Mesenchymal stem cell (in vitro differentiated cells and primary cell): ENCODE measurements at regions not wholly inside any gene's neighbourhood (a gene's known extent, or its start where the extent isn't known, plus 50 kb on each side); places are given as distances from the start of the nearest gene placed in this dataset.
"Not testable (repeated sequence)": the region's sequence is repeated elsewhere in the genome, so short reads cannot be mapped to it uniquely, and the experiment has no call there.

ENCODE experiments used
- DNase-seq: peaks from one replicate; pipeline ENCODE4 v3.0.0-alpha.2; 2013
- H2AFZ ChIP-seq: one replicate; pipeline ENCODE4 v1.6.1; 2013; ENCODE audit warnings: low read depth, mild to moderate bottlenecking, control low read depth, inconsistent platforms, low read length, moderate library complexity
- H2AK5ac ChIP-seq: 2 replicates; pipeline ENCODE4 v1.6.1; 2013; ENCODE audit warnings: low read length, moderate library complexity, mild to moderate bottlenecking, inconsistent platforms; ENCODE audit not compliant: severe bottlenecking
- H2BK120ac ChIP-seq: one replicate; pipeline ENCODE4 v1.6.1; 2013; ENCODE audit warnings: low read depth, mild to moderate bottlenecking, inconsistent platforms, low read length, moderate library complexity
- H2BK12ac ChIP-seq, 2 experiments: one replicate each; pipeline ENCODE4 v1.6.1; 2013; ENCODE audit warnings: inconsistent platforms in 2 of 2, low read length in 2 of 2, mild to moderate bottlenecking in 2 of 2, moderate library complexity in 2 of 2, control low read depth in 1 of 2
- H2BK15ac ChIP-seq: one replicate; pipeline ENCODE4 v1.6.1; 2013; ENCODE audit warnings: mild to moderate bottlenecking, low read depth, inconsistent platforms; ENCODE audit not compliant: poor library complexity, severe bottlenecking
- H2BK5ac ChIP-seq: 2 replicates; pipeline ENCODE4 v1.6.1; 2013; ENCODE audit warnings: low read depth, mild to moderate bottlenecking, low read length, control low read depth, inconsistent platforms; ENCODE audit not compliant: poor library complexity, severe bottlenecking
- H3K14ac ChIP-seq, 2 experiments: one replicate each; pipeline ENCODE4 v1.6.1; 2013; ENCODE audit warnings: inconsistent platforms in 2 of 2, low read length in 2 of 2, control low read depth in 1 of 2, mild to moderate bottlenecking in 1 of 2, moderate library complexity in 1 of 2
- H3K18ac ChIP-seq, 2 experiments: one replicate each; pipeline ENCODE4 v1.6.1; 2013; ENCODE audit warnings: inconsistent platforms in 2 of 2, low read length in 2 of 2, control low read depth in 1 of 2, low read depth in 1 of 2, mild to moderate bottlenecking in 1 of 2
- H3K23ac ChIP-seq, 2 experiments: one replicate each; pipeline ENCODE4 v1.6.1; 2013; ENCODE audit warnings: inconsistent platforms in 2 of 2, low read length in 2 of 2, mild to moderate bottlenecking in 2 of 2, moderate library complexity in 2 of 2, control low read depth in 1 of 2
- H3K27ac ChIP-seq: 2 replicates; pipeline ENCODE4 v1.5.1; 2013; ENCODE audit warnings: mild to moderate bottlenecking, moderate library complexity, low read length, control low read depth, inconsistent platforms; ENCODE audit not compliant: poor library complexity, severe bottlenecking
- H3K27me3 ChIP-seq, 2 experiments: 2 replicates each; pipeline versions ENCODE4 v1.6.1 to v1.7.0; 2013; ENCODE audit warnings: low read length in 2 of 2, mild to moderate bottlenecking in 2 of 2, moderate library complexity in 2 of 2, control low read depth in 1 of 2, inconsistent platforms in 1 of 2; ENCODE audit not compliant: control insufficient read depth in 1 of 2, insufficient read depth in 1 of 2
- H3K36me3 ChIP-seq, 2 experiments: 2 replicates each; pipeline versions ENCODE4 v1.6.1 to v1.7.0; 2013; ENCODE audit warnings: low read length in 2 of 2, control low read depth in 1 of 2, inconsistent platforms in 1 of 2, low read depth in 1 of 2, mild to moderate bottlenecking in 1 of 2; ENCODE audit not compliant: insufficient read depth in 2 of 2, control insufficient read depth in 1 of 2
- H3K4ac ChIP-seq, 2 experiments: one replicate each; pipeline ENCODE4 v1.6.1; 2013; ENCODE audit warnings: inconsistent platforms in 2 of 2, low read length in 2 of 2, mild to moderate bottlenecking in 2 of 2, moderate library complexity in 2 of 2, control low read depth in 1 of 2, low read depth in 1 of 2
- H3K4me1 ChIP-seq: 2 replicates; pipeline ENCODE4 v1.6.1; 2013; ENCODE audit warnings: low read depth, low read length, control low read depth; ENCODE audit not compliant: control insufficient read depth, insufficient read depth
- H3K4me2 ChIP-seq: 2 replicates; pipeline ENCODE4 v1.6.1; 2013; ENCODE audit warnings: low read length, mild to moderate bottlenecking, inconsistent platforms; ENCODE audit not compliant: poor library complexity, severe bottlenecking
- H3K4me3 ChIP-seq, 2 experiments: 2 replicates each; pipeline versions ENCODE4 v1.5.1 to v1.7.0; 2013; ENCODE audit warnings: low read length in 2 of 2, mild to moderate bottlenecking in 2 of 2, control low read depth in 1 of 2, low read depth in 1 of 2; ENCODE audit not compliant: insufficient read depth in 1 of 2
- H3K79me1 ChIP-seq: replicated peaks from 2 replicates; pipeline ENCODE4 v1.6.1; 2013; ENCODE audit warnings: mild to moderate bottlenecking, control low read depth, low read length, inconsistent platforms; ENCODE audit not compliant: poor library complexity, severe bottlenecking
- H3K9ac ChIP-seq: 2 replicates; pipeline ENCODE4 v1.7.0; 2013; ENCODE audit warnings: mild to moderate bottlenecking, low read length, moderate library complexity
- H3K9me3 ChIP-seq: 2 replicates; pipeline ENCODE4 v1.7.0; 2013; ENCODE audit warnings: mild to moderate bottlenecking, low read length; ENCODE audit not compliant: control insufficient read depth
- H4K8ac ChIP-seq: one replicate; pipeline ENCODE4 v1.6.1; 2013; ENCODE audit warnings: inconsistent platforms, mild to moderate bottlenecking, low read length, moderate library complexity
- H4K91ac ChIP-seq: one replicate; pipeline ENCODE4 v1.6.1; 2013; ENCODE audit warnings: mild to moderate bottlenecking, low read length, inconsistent platforms
- WGBS: methylation state at CpG from one replicate; pipeline ENCODE4 v1.1.7; 2013; ENCODE audit warnings: mixed read lengths; 5-methylcytosine and 5-hydroxymethylcytosine counted together

GRCh38 chr2:107530046-107530445 is 296.6 kb upstream of the RGPD4 start:
- no peak for DNase-seq

GRCh38 chr2:107534926-107535325 is 291.8 kb upstream of the RGPD4 start:
- H3K23ac ChIP-seq = no peak overlapping the region
- 92% methylated on average over 9 of the region's 9 CpGs for WGBS
- no peak overlapping the region for H3K27ac ChIP-seq
- H3K9me3 ChIP-seq = no peaks in the 10 kb centered on the region
- no peak overlapping the region for H2AK5ac ChIP-seq
- H4K91ac ChIP-seq = no peak overlapping the region
- H2BK15ac ChIP-seq = no peak overlapping the region
- H3K4me1 ChIP-seq = no peaks in the 10 kb centered on the region
- no peak overlapping the region for H2BK5ac ChIP-seq
- H3K4ac ChIP-seq = no peak overlapping the region
- H3K4me3 ChIP-seq = no peak overlapping the region
- no peak overlapping the region for H2BK120ac ChIP-seq
- H3K36me3 ChIP-seq = no peaks in the 10 kb centered on the region
- no peak overlapping the region for H3K18ac ChIP-seq
- no peaks in the 10 kb centered on the region for H3K27me3 ChIP-seq
- no peak for DNase-seq
- H2AFZ ChIP-seq = no peak overlapping the region
- H3K79me1 ChIP-seq = no peaks in the 10 kb centered on the region
- no peak overlapping the region for H3K4me2 ChIP-seq
- no peak overlapping the region for H4K8ac ChIP-seq
- H2BK12ac ChIP-seq = no peak overlapping the region
- no peak overlapping the region for H3K9ac ChIP-seq
- H3K14ac ChIP-seq = no peak overlapping the region

More at GRCh38 chr2:107530046-107530445, 296.6 kb upstream of the RGPD4 start:
- Histone ChIP-seq H2BK120ac (no peak overlapping the region), H3K27ac (no peak overlapping the region), H2AFZ (no peak overlapping the region), H3K4me3 (no peak overlapping the region), H3K14ac (no peak overlapping the region), H2BK5ac (no peak overlapping the region), H3K4me1 (no peaks in the 10 kb centered on the region), H4K8ac (no peak overlapping the region), H3K9ac (no peak overlapping the region), H3K23ac (no peak overlapping the region), H2BK12ac (no peak overlapping the region), H3K9me3 (no peaks in the 10 kb centered on the region), H3K4me2 (no peak overlapping the region), H4K91ac (no peak overlapping the region), H3K4ac (no peak overlapping the region), H3K18ac (no peak overlapping the region), H3K27me3 (no peaks in the 10 kb centered on the region), H3K36me3 (no peaks in the 10 kb centered on the region), H2AK5ac (no peak overlapping the region), H3K79me1 (no peaks in the 10 kb centered on the region), H2BK15ac (no peak overlapping the region)
- no CpG with 5 or more reads among the region's 1 CpG for WGBS

GRCh38 chr2:107535905-107536689 is 290.6 kb upstream of the RGPD4 start:
- not testable (repeated sequence) for H3K4ac ChIP-seq, H3K9me3 ChIP-seq, H4K8ac ChIP-seq, H2BK120ac ChIP-seq, H3K79me1 ChIP-seq, H3K9ac ChIP-seq, DNase-seq, H2BK5ac ChIP-seq, H2AK5ac ChIP-seq, H3K27ac ChIP-seq, H3K4me2 ChIP-seq, H3K18ac ChIP-seq, H2BK15ac ChIP-seq, H3K23ac ChIP-seq, H3K14ac ChIP-seq, H3K36me3 ChIP-seq, H2BK12ac ChIP-seq, H4K91ac ChIP-seq, H3K4me1 ChIP-seq, H3K27me3 ChIP-seq, H3K4me3 ChIP-seq, H2AFZ ChIP-seq
- 90% methylated on average over 25 of the region's 28 CpGs for WGBS

- Histone ChIP-seq H3K9me3 (no peaks in the 10 kb centered on the region), H2BK120ac (no peak overlapping the region), H3K23ac (no peak overlapping the region), H3K9ac (no peak overlapping the region), H3K4me3 (no peak overlapping the region), H3K36me3 (no peaks in the 10 kb centered on the region), H2BK15ac (no peak overlapping the region), H3K27ac (no peak overlapping the region), H2AFZ (no peak overlapping the region), H4K8ac (no peak overlapping the region), H2BK5ac (no peak overlapping the region), H2BK12ac (no peak overlapping the region), H3K4ac (no peak overlapping the region), H3K4me2 (no peak overlapping the region), H3K79me1 (no peaks in the 10 kb centered on the region), H3K18ac (no peak overlapping the region), H3K14ac (no peak overlapping the region), H4K91ac (no peak overlapping the region), H3K4me1 (no peaks in the 10 kb centered on the region), H3K27me3 (no peaks in the 10 kb centered on the region), H2AK5ac (no peak overlapping the region)
- WGBS = 46% methylated on average over 4 of the region's 5 CpGs
- DNase-seq = no peak
Measured at GRCh38 chr2:107542314-107542740, 284.4 kb upstream of the RGPD4 start.
